ENCODE measurements at regions not wholly inside any gene's neighbourhood (a gene's known extent, or its start where the extent isn't known, plus 50 kb on each side); places are given as distances from the start of the nearest gene placed in this dataset.

DNA sequence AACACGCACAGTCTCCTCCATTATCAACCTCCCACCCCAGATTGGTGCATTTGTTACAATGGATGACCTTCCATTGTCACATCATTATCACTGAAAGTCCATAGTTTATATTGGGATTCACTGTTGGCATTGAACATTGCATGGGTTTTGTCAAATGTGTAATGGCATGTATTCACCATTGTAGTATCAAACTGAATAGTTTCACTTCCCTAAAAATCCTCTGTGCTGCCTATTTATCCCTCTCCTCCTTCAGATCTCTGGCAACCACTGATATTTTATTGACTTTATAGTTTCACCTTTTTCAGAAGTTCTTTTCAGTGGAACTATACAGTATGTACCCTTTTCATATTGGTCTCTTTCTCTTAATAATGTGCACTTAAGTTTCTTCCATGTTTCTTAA is 1565.4 kb downstream of the PCDH18 start:
- Histone ChIP-seq H3K4ac (ENCODE audit: low read depth in 1 of 2, low read length in 2 of 2) (no peak overlapping the region), H3K9ac (ENCODE audit: low read length) (no peak overlapping the region), H3K27ac (ENCODE audit: low read length, poor library complexity, severe bottlenecking) (no peak overlapping the region), H2BK5ac (ENCODE audit: low read depth, low read length, poor library complexity, severe bottlenecking) (no peak overlapping the region), H3K4me2 (ENCODE audit: low read length, poor library complexity, severe bottlenecking) (no peak overlapping the region), H2AFZ (ENCODE audit: low read depth, low read length) (no peak overlapping the region), H3K23ac (ENCODE audit: low read length in 2 of 2) (no peak overlapping the region), H2AK5ac (ENCODE audit: low read length, severe bottlenecking) (no peak overlapping the region), H3K14ac (ENCODE audit: low read length in 2 of 2) (no peak overlapping the region), H3K27me3 (ENCODE audit: control insufficient read depth in 1 of 2, insufficient read depth in 1 of 2, low read length in 2 of 2) (no peaks in the 10 kb centered on the region), H4K91ac (ENCODE audit: low read length) (no peak overlapping the region), H3K36me3 (ENCODE audit: control insufficient read depth in 1 of 2, insufficient read depth in 2 of 2, low read depth in 1 of 2, low read length in 2 of 2) (no peaks in the 10 kb centered on the region), H2BK15ac (ENCODE audit: low read depth, poor library complexity, severe bottlenecking) (no peak overlapping the region), H3K18ac (ENCODE audit: low read depth in 1 of 2, low read length in 2 of 2) (no peak overlapping the region), H4K8ac (ENCODE audit: low read length) (no peak overlapping the region), H3K4me1 (ENCODE audit: control insufficient read depth, insufficient read depth, low read depth, low read length) (no peaks in the 10 kb centered on the region), H2BK120ac (ENCODE audit: low read depth, low read length) (no peak overlapping the region), H3K4me3 (ENCODE audit: insufficient read depth in 1 of 2, low read depth in 1 of 2, low read length in 2 of 2) (no peak overlapping the region), H3K79me1 (replicated peaks; ENCODE audit: low read length, poor library complexity, severe bottlenecking) (no peaks in the 10 kb centered on the region), H3K9me3 (ENCODE audit: control insufficient read depth, low read length) (no peaks in the 10 kb centered on the region), H2BK12ac (ENCODE audit: low read length in 2 of 2) (no peak overlapping the region)
- 71% methylated on average over 1 of the region's 1 CpG for WGBS
- DNase-seq: no peak

DNA sequence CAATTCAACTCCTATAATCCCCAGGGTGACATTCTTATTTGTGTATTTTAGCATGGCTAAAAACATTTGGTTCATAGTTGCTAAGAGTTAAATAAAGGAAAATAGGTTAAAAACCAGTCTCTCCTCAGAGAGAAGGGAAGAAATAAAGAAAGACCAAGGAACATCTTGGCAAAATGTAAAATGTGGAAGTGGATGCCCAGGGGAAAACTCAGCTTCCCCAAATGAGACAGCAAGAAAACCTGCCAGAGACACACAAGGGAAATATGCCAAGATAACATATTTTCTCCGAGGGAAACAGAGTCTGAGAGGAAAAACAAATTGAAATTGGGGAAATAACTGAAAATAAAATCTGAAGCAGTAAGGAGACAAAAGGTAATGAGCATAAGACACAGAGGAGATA is 1569.3 kb downstream of the PCDH18 start:
- Histone ChIP-seq H4K8ac (ENCODE audit: low read length) (no peak overlapping the region), H2AFZ (ENCODE audit: low read depth, low read length) (no peak overlapping the region)

DNA sequence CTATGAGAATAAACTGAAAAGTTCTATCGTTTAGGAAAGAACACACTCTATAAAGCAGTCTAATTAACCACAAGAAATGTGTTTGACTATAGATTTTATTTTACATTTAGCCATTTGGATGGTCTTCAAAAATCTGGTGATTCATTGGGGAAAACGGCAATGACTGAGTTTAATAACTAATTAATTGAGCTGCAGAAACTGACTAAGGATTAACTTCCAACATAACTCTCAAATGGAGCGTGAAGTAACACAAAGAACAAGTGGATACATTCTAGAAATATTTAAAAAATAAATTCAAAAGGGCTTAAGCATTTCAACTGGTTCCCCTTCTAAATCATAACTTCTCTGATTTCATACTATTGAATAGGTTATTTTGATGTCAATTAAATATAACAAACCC is 1582.4 kb downstream of the PCDH18 start:
- DNase-seq: no peak
- H3K79me1 ChIP-seq (replicated peaks; ENCODE audit: low read length, poor library complexity, severe bottlenecking): no peaks in the 10 kb centered on the region
- no peak overlapping the region for H3K14ac ChIP-seq (ENCODE audit: low read length in 2 of 2)
- H3K4me1 ChIP-seq (ENCODE audit: control insufficient read depth, insufficient read depth, low read depth, low read length): no peaks in the 10 kb centered on the region
- no peak overlapping the region for H2AFZ ChIP-seq (ENCODE audit: low read depth, low read length)
- H3K27me3 ChIP-seq (ENCODE audit: control insufficient read depth in 1 of 2, insufficient read depth in 1 of 2, low read length in 2 of 2): no peaks in the 10 kb centered on the region
- H3K9me3 ChIP-seq (ENCODE audit: control insufficient read depth, low read length): peaks cover 6% of the 10 kb centered on the region
- no peak overlapping the region for H2BK120ac ChIP-seq (ENCODE audit: low read depth, low read length)
- H3K23ac ChIP-seq (ENCODE audit: low read length in 2 of 2): no peak overlapping the region
- H2AK5ac ChIP-seq (ENCODE audit: low read length, severe bottlenecking): no peak overlapping the region
- no peak overlapping the region for H2BK15ac ChIP-seq (ENCODE audit: low read depth, poor library complexity, severe bottlenecking)
- H3K18ac ChIP-seq (ENCODE audit: low read depth in 1 of 2, low read length in 2 of 2): no peak overlapping the region
- H2BK5ac ChIP-seq (ENCODE audit: low read depth, low read length, poor library complexity, severe bottlenecking): no peak overlapping the region
- H4K8ac ChIP-seq (ENCODE audit: low read length): no peak overlapping the region
- no peak overlapping the region for H4K91ac ChIP-seq (ENCODE audit: low read length)
- no peak overlapping the region for H3K4me2 ChIP-seq (ENCODE audit: low read length, poor library complexity, severe bottlenecking)
- no peak overlapping the region for H3K4ac ChIP-seq (ENCODE audit: low read depth in 1 of 2, low read length in 2 of 2)
- no peak overlapping the region for H3K9ac ChIP-seq (ENCODE audit: low read length)
- no peak overlapping the region for H3K27ac ChIP-seq (ENCODE audit: low read length, poor library complexity, severe bottlenecking)
- H3K36me3 ChIP-seq (ENCODE audit: control insufficient read depth in 1 of 2, insufficient read depth in 2 of 2, low read depth in 1 of 2, low read length in 2 of 2): no peaks in the 10 kb centered on the region
- no peak overlapping the region for H2BK12ac ChIP-seq (ENCODE audit: low read length in 2 of 2)
- WGBS: no CpG with 5 or more reads among the region's 3 CpGs
- no peak overlapping the region for H3K4me3 ChIP-seq (ENCODE audit: insufficient read depth in 1 of 2, low read depth in 1 of 2, low read length in 2 of 2)

More for the DNA sequence above, 1569.3 kb downstream of the PCDH18 start:
- no peak overlapping the region for H2AK5ac ChIP-seq (ENCODE audit: low read length, severe bottlenecking)
- 86% methylated on average over 1 of the region's 1 CpG for WGBS
- H3K18ac ChIP-seq (ENCODE audit: low read depth in 1 of 2, low read length in 2 of 2): no peak overlapping the region
- no peaks in the 10 kb centered on the region for H3K4me1 ChIP-seq (ENCODE audit: control insufficient read depth, insufficient read depth, low read depth, low read length)
- no peaks in the 10 kb centered on the region for H3K27me3 ChIP-seq (ENCODE audit: control insufficient read depth in 1 of 2, insufficient read depth in 1 of 2, low read length in 2 of 2)
- no peaks in the 10 kb centered on the region for H3K36me3 ChIP-seq (ENCODE audit: control insufficient read depth in 1 of 2, insufficient read depth in 2 of 2, low read depth in 1 of 2, low read length in 2 of 2)
- H3K23ac ChIP-seq (ENCODE audit: low read length in 2 of 2): no peak overlapping the region
- no peak overlapping the region for H3K14ac ChIP-seq (ENCODE audit: low read length in 2 of 2)
- H3K4me3 ChIP-seq (ENCODE audit: insufficient read depth in 1 of 2, low read depth in 1 of 2, low read length in 2 of 2): no peak overlapping the region
- H3K9me3 ChIP-seq (ENCODE audit: control insufficient read depth, low read length): peaks cover under 1% of the 10 kb centered on the region
- H3K79me1 ChIP-seq (replicated peaks; ENCODE audit: low read length, poor library complexity, severe bottlenecking): no peaks in the 10 kb centered on the region
- H2BK15ac ChIP-seq (ENCODE audit: low read depth, poor library complexity, severe bottlenecking): no peak overlapping the region
- H2BK120ac ChIP-seq (ENCODE audit: low read depth, low read length): no peak overlapping the region
- H3K4ac ChIP-seq (ENCODE audit: low read depth in 1 of 2, low read length in 2 of 2): no peak overlapping the region
- no peak overlapping the region for H2BK12ac ChIP-seq (ENCODE audit: low read length in 2 of 2)
- DNase-seq: no peak
- H3K9ac ChIP-seq (ENCODE audit: low read length): no peak overlapping the region
- H4K91ac ChIP-seq (ENCODE audit: low read length): no peak overlapping the region
- H2BK5ac ChIP-seq (ENCODE audit: low read depth, low read length, poor library complexity, severe bottlenecking): no peak overlapping the region
- H3K4me2 ChIP-seq (ENCODE audit: low read length, poor library complexity, severe bottlenecking): no peak overlapping the region
- no peak overlapping the region for H3K27ac ChIP-seq (ENCODE audit: low read length, poor library complexity, severe bottlenecking)

DNA sequence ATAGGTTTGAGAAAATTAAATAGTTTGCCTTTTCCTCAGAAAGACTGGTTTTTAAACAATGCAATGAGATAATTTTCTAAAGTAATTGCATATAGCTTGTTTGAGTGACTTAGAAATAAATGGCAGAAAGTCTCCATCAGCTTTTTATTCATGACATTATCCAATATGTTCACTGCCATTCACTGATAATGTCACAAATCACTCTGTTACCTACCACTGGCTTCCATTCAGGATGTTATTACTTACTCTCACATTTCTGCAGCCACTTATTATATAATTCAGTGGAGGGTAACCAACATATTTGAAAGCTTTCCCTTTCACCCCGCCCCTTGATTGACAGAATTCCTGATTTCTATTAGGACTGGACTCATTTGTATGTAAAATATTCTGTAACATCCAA is 1583.5 kb downstream of the PCDH18 start:
- H3K79me1 ChIP-seq (replicated peaks; ENCODE audit: low read length, poor library complexity, severe bottlenecking): no peaks in the 10 kb centered on the region
- WGBS: no CpG with 5 or more reads among the region's 1 CpG
- H3K4me1 ChIP-seq (ENCODE audit: control insufficient read depth, insufficient read depth, low read depth, low read length): no peaks in the 10 kb centered on the region
- H3K9me3 ChIP-seq (ENCODE audit: control insufficient read depth, low read length): no peaks in the 10 kb centered on the region
- no peak overlapping the region for H3K18ac ChIP-seq (ENCODE audit: low read depth in 1 of 2, low read length in 2 of 2)
- H3K27me3 ChIP-seq (ENCODE audit: control insufficient read depth in 1 of 2, insufficient read depth in 1 of 2, low read length in 2 of 2): no peaks in the 10 kb centered on the region
- no peak overlapping the region for H2BK15ac ChIP-seq (ENCODE audit: low read depth, poor library complexity, severe bottlenecking)
- no peak overlapping the region for H4K8ac ChIP-seq (ENCODE audit: low read length)
- H2AFZ ChIP-seq (ENCODE audit: low read depth, low read length): no peak overlapping the region
- no peak overlapping the region for H3K4ac ChIP-seq (ENCODE audit: low read depth in 1 of 2, low read length in 2 of 2)
- no peak overlapping the region for H3K14ac ChIP-seq (ENCODE audit: low read length in 2 of 2)
- no peaks in the 10 kb centered on the region for H3K36me3 ChIP-seq (ENCODE audit: control insufficient read depth in 1 of 2, insufficient read depth in 2 of 2, low read depth in 1 of 2, low read length in 2 of 2)
- no peak overlapping the region for H4K91ac ChIP-seq (ENCODE audit: low read length)
- H3K23ac ChIP-seq (ENCODE audit: low read length in 2 of 2): no peak overlapping the region
- H3K27ac ChIP-seq (ENCODE audit: low read length, poor library complexity, severe bottlenecking): no peak overlapping the region
- DNase-seq: no peak
- H3K4me3 ChIP-seq (ENCODE audit: insufficient read depth in 1 of 2, low read depth in 1 of 2, low read length in 2 of 2): no peak overlapping the region
- no peak overlapping the region for H3K9ac ChIP-seq (ENCODE audit: low read length)
- H3K4me2 ChIP-seq (ENCODE audit: low read length, poor library complexity, severe bottlenecking): no peak overlapping the region
- H2BK12ac ChIP-seq (ENCODE audit: low read length in 2 of 2): no peak overlapping the region
- no peak overlapping the region for H2BK120ac ChIP-seq (ENCODE audit: low read depth, low read length)
- no peak overlapping the region for H2AK5ac ChIP-seq (ENCODE audit: low read length, severe bottlenecking)
- no peak overlapping the region for H2BK5ac ChIP-seq (ENCODE audit: low read depth, low read length, poor library complexity, severe bottlenecking)
